Loucy (cell line): ENCODE measurements at regions not wholly inside any gene's neighbourhood (a gene's known extent, or its start where the extent isn't known, plus 50 kb on each side); places are given as distances from the start of the nearest gene placed in this dataset.

Experiments
- CTCF ChIP-seq: fragments of 200-600 bp; sonication (generic); conservative IDR thresholded peaks from 2 replicates; pipeline ENCODE4 v1.5.1; 2014; ENCODE audit warnings: mild to moderate bottlenecking, antibody characterized with exemption, low read length
- EZH2phosphoT487 ChIP-seq: fragments of 200-600 bp; IDR thresholded peaks from 2 replicates; pipeline ENCODE4 v1.6.1; 2018; ENCODE audit warnings: antibody characterized with exemption, mild to moderate bottlenecking, moderate library complexity, borderline replicate concordance

- TF ChIP-seq CTCF = no peak
- no peak for TF ChIP-seq EZH2phosphoT487
Measured at GRCh38 chr1:115501476-115501875, 140.3 kb upstream of the VANGL1 start.
